PFSK-1 (cell line): ENCODE measurements at regions not wholly inside any gene's neighbourhood (a gene's known extent, or its start where the extent isn't known, plus 50 kb on each side); places are given as distances from the start of the nearest gene placed in this dataset.

Source experiments
- FOXP2 ChIP-seq: optimal IDR thresholded peaks from 2 replicates; pipeline ENCODE3; 2011; ENCODE audit warnings: borderline replicate concordance, control low read depth, inconsistent platforms; ENCODE audit not compliant: insufficient read depth; ENCODE audit errors: extremely low read length, extremely low read depth
- POLR2AphosphoS5 ChIP-seq: IDR thresholded peaks from 2 replicates; pipeline ENCODE4 v1.6.1; 2012; ENCODE audit warnings: low read depth, mild to moderate bottlenecking, control low read depth, low read length, moderate library complexity
- TAF1 ChIP-seq: IDR thresholded peaks from 2 replicates; pipeline ENCODE4 v1.6.1; 2012; ENCODE audit warnings: low read length, control low read depth, borderline replicate concordance; ENCODE audit not compliant: insufficient read depth

DNA sequence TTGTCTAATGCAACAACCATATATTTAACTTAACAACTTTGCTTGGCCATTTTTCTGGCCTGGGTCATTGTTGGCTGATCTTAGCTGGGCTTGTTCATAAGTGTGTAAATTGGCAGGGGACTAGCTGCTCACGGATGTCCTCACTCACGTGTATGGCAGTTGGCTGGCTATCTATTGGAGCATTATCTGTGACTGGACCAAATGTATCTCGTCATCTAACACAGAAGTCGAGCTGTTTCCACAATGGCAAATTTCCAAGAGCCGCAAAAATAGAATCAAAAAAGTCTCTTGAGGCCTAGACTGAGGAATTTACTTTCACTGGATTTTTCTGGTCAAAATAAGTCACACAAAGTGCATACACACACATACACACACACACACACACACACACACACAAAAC lies 893.3 kb downstream of the FAM181B start:
- no peak for TF ChIP-seq POLR2AphosphoS5
- no peak for TF ChIP-seq TAF1
- no peak for TF ChIP-seq FOXP2
